Liver (tissue), 8 donors: ENCODE measurements at regions not wholly inside any gene's neighbourhood (a gene's known extent, or its start where the extent isn't known, plus 50 kb on each side); places are given as distances from the start of the nearest gene placed in this dataset.

Experiments used
- DNase-seq: peaks from one replicate; pipeline ENCODE4 v3.0.0-alpha.2; 2017; ENCODE audit warnings: low spot score
- H3K27ac ChIP-seq, 2 donors: one replicate each; pipeline ENCODE4 v1.7.0; 2013; ENCODE audit warnings: inconsistent platforms in 2 of 2, low read length in 2 of 2, control low read depth in 1 of 2, low read depth in 1 of 2, mild to moderate bottlenecking in 1 of 2
- H3K27me3 ChIP-seq, 4 donors: one replicate each; pipeline versions ENCODE4 v1.6.1 to v1.7.0; 2013; ENCODE audit warnings: low read length in 3 of 4, inconsistent platforms in 1 of 4, mild to moderate bottlenecking in 1 of 4, moderate library complexity in 1 of 4; ENCODE audit not compliant: control insufficient read depth in 4 of 4, insufficient read depth in 4 of 4
- H3K36me3 ChIP-seq, 4 donors: one replicate each; pipeline versions ENCODE4 v1.6.1 to v1.7.0; 2013; ENCODE audit warnings: low read length in 3 of 4, mild to moderate bottlenecking in 3 of 4, low read depth in 1 of 4, moderate library complexity in 1 of 4; ENCODE audit not compliant: control insufficient read depth in 4 of 4, insufficient read depth in 3 of 4
- H3K4me1 ChIP-seq, 4 donors: one replicate each; pipeline versions ENCODE4 v1.6.1 to v1.7.0; 2013; ENCODE audit warnings: low read length in 3 of 4, mild to moderate bottlenecking in 3 of 4, moderate library complexity in 1 of 4; ENCODE audit not compliant: control insufficient read depth in 4 of 4, insufficient read depth in 4 of 4
- H3K4me3 ChIP-seq, 3 donors: one replicate each; pipeline versions ENCODE4 v1.6.1 to v1.7.0; 2013; ENCODE audit warnings: low read length in 3 of 3, control low read depth in 1 of 3, low read depth in 1 of 3, mild to moderate bottlenecking in 1 of 3
- H3K9ac ChIP-seq, 2 donors: one replicate each; pipeline ENCODE4 v1.7.0; 2013; ENCODE audit warnings: low read length in 2 of 2, mild to moderate bottlenecking in 2 of 2, moderate library complexity in 2 of 2, control low read depth in 1 of 2, low read depth in 1 of 2
- H3K9me3 ChIP-seq, 4 donors: one replicate each; pipeline versions ENCODE4 v1.6.1 to v1.7.0; 2013; ENCODE audit warnings: low read length in 3 of 4; ENCODE audit not compliant: control insufficient read depth in 4 of 4
- ATF3 ChIP-seq: IDR thresholded peaks from 2 replicates; pipeline ENCODE4 v1.6.1; 2016; ENCODE audit warnings: antibody characterized with exemption
- CTCF ChIP-seq: fragments of 150-350 bp; IDR thresholded peaks from 2 replicates; pipeline ENCODE4 v1.5.1; 2017; ENCODE audit warnings: improper control_type of control experiment, low read depth, low read length; ENCODE audit not compliant: missing input control
- EGR1 ChIP-seq, 2 donors: IDR thresholded peaks; 2 replicates each; pipeline ENCODE4 v1.6.1; 2016 to 2018; ENCODE audit warnings: antibody characterized with exemption in 2 of 2, low read depth in 2 of 2
- FOXA1 ChIP-seq: IDR thresholded peaks from 2 replicates; pipeline ENCODE4 v1.6.1; 2016; ENCODE audit warnings: antibody characterized with exemption
- FOXA2 ChIP-seq: IDR thresholded peaks from 2 replicates; pipeline ENCODE4 v1.6.1; 2016; ENCODE audit warnings: antibody characterized with exemption
- GABPA ChIP-seq, 2 donors: IDR thresholded peaks in 1 of 2; conservative IDR thresholded peaks in 1 of 2; 2 replicates each; pipeline ENCODE4 v1.6.1; 2016; ENCODE audit warnings: antibody characterized with exemption in 2 of 2, mild to moderate bottlenecking in 1 of 2, moderate library complexity in 1 of 2
- HNF4A ChIP-seq, 2 donors: conservative IDR thresholded peaks; 2 replicates each; pipeline ENCODE4 v1.6.1; 2016; ENCODE audit warnings: antibody characterized with exemption in 2 of 2, mild to moderate bottlenecking in 2 of 2
- HNF4G ChIP-seq: IDR thresholded peaks from 2 replicates; pipeline ENCODE4 v1.6.1; 2016; ENCODE audit warnings: antibody characterized with exemption
- JUND ChIP-seq, 2 donors: IDR thresholded peaks; 2 replicates each; pipeline ENCODE4 v1.6.1; 2016; ENCODE audit warnings: antibody characterized with exemption in 2 of 2
- MAX ChIP-seq: IDR thresholded peaks from 2 replicates; pipeline ENCODE4 v1.6.1; 2016; ENCODE audit warnings: antibody characterized with exemption
- NR2F2 ChIP-seq: IDR thresholded peaks from 2 replicates; pipeline ENCODE4 v1.6.1; 2016; ENCODE audit warnings: antibody characterized with exemption
- RAD21 ChIP-seq, 2 donors: IDR thresholded peaks; 2 replicates each; pipeline ENCODE4 v1.6.1; 2016; ENCODE audit warnings: antibody characterized with exemption in 2 of 2, mild to moderate bottlenecking in 2 of 2
- RXRA ChIP-seq, 2 donors: IDR thresholded peaks; 2 replicates each; pipeline ENCODE4 v1.6.1; 2017 to 2018; ENCODE audit warnings: antibody characterized with exemption in 2 of 2, mild to moderate bottlenecking in 1 of 2
- SP1 ChIP-seq: IDR thresholded peaks from 2 replicates; pipeline ENCODE4 v1.6.1; 2018; ENCODE audit warnings: antibody characterized with exemption, mild to moderate bottlenecking
- TAF1 ChIP-seq: conservative IDR thresholded peaks from 2 replicates; pipeline ENCODE4 v1.6.1; 2016; ENCODE audit warnings: antibody characterized with exemption, mild to moderate bottlenecking
- YY1 ChIP-seq: IDR thresholded peaks from 2 replicates; pipeline ENCODE4 v1.6.1; 2016; ENCODE audit warnings: antibody characterized with exemption, mild to moderate bottlenecking
- WGBS: extraction: QIAGEN DNeasy Blood & Tissue Kit; methylation state at CpG from one replicate; pipeline ENCODE4 v1.1.7; 2013; 5-methylcytosine and 5-hydroxymethylcytosine counted together
- TF ChIP-seq, protein P1 (sequence below): IDR thresholded peaks from 2 replicates; pipeline ENCODE4 v1.6.1; 2016; ENCODE audit warnings: antibody characterized with exemption, mild to moderate bottlenecking
- TF ChIP-seq, protein P2 (sequence below): IDR thresholded peaks from 2 replicates; pipeline ENCODE4 v1.6.1; 2016; ENCODE audit warnings: antibody characterized with exemption
- donor health status: healthy.
- donor health status: healthy.
- donor health status: healthy.
- donor health status: healthy.
- donor health status: healthy.

DNA sequence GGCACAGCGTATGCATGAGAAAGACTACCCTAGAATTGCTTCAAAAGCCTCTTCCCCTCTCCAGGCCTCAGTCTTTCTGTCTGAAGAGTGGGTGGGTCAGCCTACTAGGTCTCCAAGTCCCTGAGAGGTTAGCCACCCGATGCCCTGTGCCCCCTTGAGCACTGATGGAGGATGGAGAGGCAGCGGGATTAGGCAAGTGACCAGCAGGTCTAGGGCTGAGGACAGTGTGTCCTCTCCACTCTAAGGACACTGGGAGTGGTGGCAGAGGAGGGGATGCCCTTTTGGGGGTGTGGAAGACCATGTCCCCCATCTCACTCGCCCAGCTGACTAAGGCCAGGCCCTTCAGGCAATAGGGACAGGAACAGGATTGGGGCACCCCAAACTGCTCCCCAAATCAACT is 72.2 kb upstream of the WNT11 start:
- Histone ChIP-seq H3K4me1 (peaks cover 4 to 14% (median 8%) of the 10 kb centered on the region in 4 donors), H3K9me3 (peaks cover 2 to 13% (median 9%) of the 10 kb centered on the region in 4 donors), H3K4me3 (no peak overlapping the region), H3K36me3 (no peaks in the 10 kb centered on the region), H3K9ac (no peak overlapping the region), H3K27ac (no peak overlapping the region), H3K27me3 (no peaks in the 10 kb centered on the region)
- DNase-seq, result no peak
- 94% methylated on average over 4 of the region's 4 CpGs for WGBS
- TF ChIP-seq HNF4G (no peak), FOXA1 (no peak), FOXA2 (no peak), TAF1 (no peak), RAD21 (IDR thresholded peaks at IDR 0.05) (no peak), EGR1 (IDR thresholded peaks at IDR 0.05; ENCODE audit: low read depth in 2 of 2) (no peak), NR2F2 (no peak), ATF3 (no peak), GABPA (IDR thresholded peaks at IDR 0.05 in 1 of 2, conservative IDR thresholded peaks at IDR 0.05 in 1 of 2) (no peak), JUND (IDR thresholded peaks at IDR 0.05) (no peak), HNF4A (conservative IDR thresholded peaks at IDR 0.05) (no peak), CTCF (no peak), SP1 (no peak), MAX (no peak), RXRA (IDR thresholded peaks at IDR 0.05) (no peak), YY1 (no peak)
- TF ChIP-seq, protein P1, sequence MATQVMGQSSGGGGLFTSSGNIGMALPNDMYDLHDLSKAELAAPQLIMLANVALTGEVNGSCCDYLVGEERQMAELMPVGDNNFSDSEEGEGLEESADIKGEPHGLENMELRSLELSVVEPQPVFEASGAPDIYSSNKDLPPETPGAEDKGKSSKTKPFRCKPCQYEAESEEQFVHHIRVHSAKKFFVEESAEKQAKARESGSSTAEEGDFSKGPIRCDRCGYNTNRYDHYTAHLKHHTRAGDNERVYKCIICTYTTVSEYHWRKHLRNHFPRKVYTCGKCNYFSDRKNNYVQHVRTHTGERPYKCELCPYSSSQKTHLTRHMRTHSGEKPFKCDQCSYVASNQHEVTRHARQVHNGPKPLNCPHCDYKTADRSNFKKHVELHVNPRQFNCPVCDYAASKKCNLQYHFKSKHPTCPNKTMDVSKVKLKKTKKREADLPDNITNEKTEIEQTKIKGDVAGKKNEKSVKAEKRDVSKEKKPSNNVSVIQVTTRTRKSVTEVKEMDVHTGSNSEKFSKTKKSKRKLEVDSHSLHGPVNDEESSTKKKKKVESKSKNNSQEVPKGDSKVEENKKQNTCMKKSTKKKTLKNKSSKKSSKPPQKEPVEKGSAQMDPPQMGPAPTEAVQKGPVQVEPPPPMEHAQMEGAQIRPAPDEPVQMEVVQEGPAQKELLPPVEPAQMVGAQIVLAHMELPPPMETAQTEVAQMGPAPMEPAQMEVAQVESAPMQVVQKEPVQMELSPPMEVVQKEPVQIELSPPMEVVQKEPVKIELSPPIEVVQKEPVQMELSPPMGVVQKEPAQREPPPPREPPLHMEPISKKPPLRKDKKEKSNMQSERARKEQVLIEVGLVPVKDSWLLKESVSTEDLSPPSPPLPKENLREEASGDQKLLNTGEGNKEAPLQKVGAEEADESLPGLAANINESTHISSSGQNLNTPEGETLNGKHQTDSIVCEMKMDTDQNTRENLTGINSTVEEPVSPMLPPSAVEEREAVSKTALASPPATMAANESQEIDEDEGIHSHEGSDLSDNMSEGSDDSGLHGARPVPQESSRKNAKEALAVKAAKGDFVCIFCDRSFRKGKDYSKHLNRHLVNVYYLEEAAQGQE, result no peak
- TF ChIP-seq, protein P2, sequence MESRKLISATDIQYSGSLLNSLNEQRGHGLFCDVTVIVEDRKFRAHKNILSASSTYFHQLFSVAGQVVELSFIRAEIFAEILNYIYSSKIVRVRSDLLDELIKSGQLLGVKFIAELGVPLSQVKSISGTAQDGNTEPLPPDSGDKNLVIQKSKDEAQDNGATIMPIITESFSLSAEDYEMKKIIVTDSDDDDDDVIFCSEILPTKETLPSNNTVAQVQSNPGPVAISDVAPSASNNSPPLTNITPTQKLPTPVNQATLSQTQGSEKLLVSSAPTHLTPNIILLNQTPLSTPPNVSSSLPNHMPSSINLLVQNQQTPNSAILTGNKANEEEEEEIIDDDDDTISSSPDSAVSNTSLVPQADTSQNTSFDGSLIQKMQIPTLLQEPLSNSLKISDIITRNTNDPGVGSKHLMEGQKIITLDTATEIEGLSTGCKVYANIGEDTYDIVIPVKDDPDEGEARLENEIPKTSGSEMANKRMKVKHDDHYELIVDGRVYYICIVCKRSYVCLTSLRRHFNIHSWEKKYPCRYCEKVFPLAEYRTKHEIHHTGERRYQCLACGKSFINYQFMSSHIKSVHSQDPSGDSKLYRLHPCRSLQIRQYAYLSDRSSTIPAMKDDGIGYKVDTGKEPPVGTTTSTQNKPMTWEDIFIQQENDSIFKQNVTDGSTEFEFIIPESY, result no peak
